Activated T-cell treated with anti-CD3 and anti-CD28 coated beads for 24 hours (primary cell): ENCODE measurements at regions not wholly inside any gene's neighbourhood (a gene's known extent, or its start where the extent isn't known, plus 50 kb on each side); places are given as distances from the start of the nearest gene placed in this dataset.
"Not testable (repeated sequence)": the region's sequence is repeated elsewhere in the genome, so short reads cannot be mapped to it uniquely, and the experiment has no call there.

Source experiments
- DNase-seq: peaks from one replicate; pipeline ENCODE4 v3.0.0-alpha.2; 2020; ENCODE audit warnings: low read depth

DNA sequence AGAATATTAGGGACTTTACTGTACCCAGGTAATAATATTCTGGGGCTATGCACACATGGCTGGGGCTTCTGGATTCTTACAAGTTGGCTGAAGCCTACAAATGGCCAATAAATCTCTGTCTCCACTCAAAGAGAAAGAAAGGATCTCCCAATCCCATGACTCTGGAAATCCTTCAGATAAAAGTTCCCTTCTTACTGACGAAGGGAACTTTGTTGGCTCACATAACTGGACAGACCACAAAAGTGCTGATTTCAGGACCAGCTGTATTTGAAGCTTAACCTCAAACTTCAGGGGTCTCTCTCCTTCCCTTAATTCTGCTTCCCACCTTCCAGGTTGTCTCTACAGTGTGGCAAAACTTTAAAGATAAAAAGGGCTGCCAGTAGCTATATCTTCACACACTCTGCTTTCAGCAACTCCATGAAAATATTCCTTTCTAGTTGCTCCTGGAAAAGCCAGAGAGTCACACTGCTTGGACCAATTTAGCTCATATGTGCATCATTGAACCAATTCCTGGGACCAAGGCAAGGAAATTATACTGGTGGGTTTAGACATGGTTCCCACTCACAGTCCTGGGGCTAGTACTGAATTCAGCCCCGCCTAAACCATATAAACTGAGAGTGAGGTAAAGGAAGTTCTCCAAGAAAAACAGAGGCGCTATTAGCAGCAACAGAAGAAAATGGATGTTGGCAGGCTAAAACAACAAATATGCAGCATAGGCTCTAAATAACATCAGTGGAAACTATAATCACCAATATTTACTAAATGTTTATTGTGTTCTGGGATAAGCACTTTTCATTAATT lies 290.0 kb upstream of the GADL1 start:
- no peak for DNase-seq

DNA sequence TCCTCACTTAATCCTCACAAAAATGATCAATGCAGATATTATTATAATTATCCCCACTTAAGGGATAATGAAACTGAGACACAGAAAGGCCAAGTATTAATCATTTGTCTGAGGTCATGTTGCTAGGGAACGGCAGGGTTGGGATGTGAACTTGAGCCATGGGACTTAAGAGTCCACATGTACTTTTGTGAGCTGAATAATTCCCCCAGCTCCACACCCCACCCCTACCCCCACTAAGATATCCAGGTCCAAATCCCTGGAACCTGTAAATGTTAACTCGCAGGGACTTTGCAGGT lies 290.5 kb upstream of the GADL1 start:
- DNase-seq: no peak

DNA sequence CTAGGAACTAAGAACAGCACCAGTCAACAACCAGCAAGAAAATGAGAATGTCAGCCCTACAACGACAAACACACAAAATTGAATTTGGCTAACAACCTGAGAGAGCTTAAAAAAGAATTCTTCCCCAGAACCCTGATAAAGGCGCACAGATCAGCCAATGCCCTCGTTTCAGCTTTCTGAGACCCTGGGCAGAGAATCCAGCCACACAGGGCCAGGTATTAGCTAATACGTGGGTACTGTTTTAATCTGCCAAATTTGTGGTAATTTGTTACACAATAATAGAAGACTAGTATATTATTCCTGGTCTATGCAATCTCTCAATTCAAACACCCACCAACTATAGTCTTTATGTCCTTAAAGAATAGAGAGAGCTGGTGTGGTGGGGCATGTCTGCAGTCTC lies 291.6 kb upstream of the GADL1 start:
- DNase-seq: no peak

- no peak for DNase-seq
Measured at GRCh38 chr3:31187380-31187779, 292.9 kb upstream of the GADL1 start.

DNA sequence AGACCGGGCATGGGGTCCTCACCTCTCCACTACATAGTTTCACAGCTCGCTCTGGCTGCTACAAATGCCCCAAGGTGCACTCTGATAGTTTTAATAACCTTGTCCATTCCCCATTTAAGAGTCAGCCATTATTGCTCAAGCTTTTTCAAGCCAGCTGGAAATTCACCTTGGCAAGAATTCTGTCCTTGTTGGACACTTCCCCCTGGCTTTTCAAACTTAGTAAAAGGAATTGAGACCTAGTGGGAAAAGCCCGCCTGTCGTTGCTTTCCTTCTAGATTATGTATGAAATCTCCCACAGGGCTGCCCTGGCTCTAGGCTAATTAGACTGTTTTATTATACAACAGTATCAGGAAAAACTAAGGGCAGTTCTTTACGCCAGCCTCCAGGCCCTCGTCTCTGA lies 293.7 kb upstream of the GADL1 start:
- DNase-seq: no peak

DNA sequence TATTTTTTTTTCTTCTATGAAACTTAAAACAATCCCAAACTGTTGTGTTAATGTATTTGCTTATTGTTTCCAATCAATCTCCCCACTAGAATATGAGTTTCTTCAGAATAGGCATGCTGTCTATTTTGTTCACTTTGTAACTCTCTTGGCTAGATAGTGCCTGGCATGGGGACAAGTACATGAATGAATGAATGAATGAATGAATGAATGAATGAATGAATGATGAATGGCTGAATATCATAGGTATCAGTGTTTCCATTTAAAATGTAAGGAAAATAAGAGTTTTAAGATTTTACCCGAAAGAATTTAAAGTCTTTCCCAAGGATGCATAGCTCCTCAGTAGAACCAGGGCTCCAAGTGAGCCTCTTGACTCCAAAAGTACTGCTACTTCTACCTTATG lies 294.9 kb upstream of the GADL1 start:
- DNase-seq: no peak

DNA sequence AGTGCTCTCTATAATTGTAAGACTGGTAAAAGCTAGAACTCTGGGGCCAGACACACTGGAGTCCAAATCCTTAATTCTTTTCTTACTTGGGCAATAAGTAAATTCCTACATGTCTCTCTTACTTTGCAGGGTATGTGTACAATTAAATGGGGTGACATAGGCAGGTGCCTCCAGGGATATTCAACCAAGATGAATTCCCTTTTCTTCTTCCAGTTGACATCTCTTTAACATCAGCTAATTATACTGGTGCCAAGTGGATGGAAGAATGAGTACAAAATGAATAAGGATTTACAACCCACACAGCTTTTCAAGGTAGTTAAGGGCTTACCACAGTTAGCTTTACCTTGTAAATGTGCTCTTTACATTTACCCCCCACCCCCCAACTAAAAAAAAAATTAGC lies 295.5 kb upstream of the GADL1 start:
- no peak for DNase-seq

DNA sequence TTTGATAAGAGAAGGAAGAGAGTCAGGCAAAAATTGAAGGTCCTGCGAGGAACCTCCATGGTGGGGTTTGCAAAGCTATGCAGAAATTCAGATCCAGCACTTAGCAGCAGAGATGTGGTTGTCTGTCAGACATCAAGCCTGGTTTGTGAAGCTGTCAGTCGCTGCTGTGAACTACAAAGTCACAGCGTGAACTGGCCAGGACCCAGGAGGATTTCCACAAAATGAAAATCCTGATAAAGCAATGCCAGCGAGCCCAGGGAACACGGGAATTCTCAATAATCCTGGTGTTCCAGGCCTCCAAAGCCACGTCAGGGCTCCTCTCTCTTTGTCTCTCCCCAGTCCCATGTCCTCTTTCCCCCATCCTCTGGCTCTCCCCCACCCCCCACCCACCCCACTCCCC lies 296.9 kb upstream of the GADL1 start:
- DNase-seq: no peak

GRCh38 chr3:31193429-31193828 lies 299.0 kb upstream of the GADL1 start:
- DNase-seq: no peak

- no peak for DNase-seq
Measured at GRCh38 chr3:31193871-31194270, 299.4 kb upstream of the GADL1 start.

DNA sequence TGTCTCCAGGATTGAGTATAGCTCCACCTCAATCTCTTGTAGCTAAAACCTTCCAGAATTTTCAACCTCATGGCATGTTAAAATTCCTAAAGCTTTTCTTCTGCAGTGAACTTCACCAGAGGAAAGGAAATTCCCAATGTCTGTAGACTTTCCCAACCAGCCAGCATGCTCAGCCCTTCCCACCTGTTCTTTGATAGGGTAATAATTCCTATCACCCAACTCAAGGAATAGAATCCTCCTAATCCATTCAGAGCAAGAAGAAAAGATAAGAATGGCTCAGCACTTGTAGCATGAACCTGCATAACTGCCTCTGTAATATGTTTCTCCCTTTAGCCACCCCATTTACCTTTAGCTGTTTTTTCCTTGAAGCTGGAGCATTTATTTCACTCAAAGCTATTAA lies 301.8 kb upstream of the GADL1 start:
- no peak for DNase-seq

DNA sequence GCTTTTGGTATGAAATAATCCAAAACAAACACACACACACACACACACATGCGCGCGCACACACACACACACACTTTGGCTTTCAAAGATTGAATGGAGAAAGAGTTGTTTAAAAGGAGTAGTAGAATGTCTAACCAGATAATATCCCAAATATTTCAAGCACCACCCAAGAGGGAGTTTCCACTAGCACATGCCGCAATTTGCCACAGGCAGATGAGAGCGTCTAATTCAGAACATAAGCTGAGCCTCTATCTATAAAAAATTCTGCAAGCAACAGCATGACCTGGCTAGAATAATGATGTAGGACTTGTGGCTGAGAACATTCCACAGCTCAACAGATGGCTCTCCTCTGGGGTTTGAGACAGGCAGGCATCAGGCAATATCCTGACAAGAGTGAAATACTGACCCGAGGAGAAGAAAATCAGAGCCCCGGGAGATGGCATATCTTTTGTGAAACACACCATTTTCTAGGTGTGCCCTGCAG lies 302.5 kb upstream of the GADL1 start:
- no peak for DNase-seq

- DNase-seq: no peak
Measured at GRCh38 chr3:31197941-31198340, 303.5 kb upstream of the GADL1 start.

DNA sequence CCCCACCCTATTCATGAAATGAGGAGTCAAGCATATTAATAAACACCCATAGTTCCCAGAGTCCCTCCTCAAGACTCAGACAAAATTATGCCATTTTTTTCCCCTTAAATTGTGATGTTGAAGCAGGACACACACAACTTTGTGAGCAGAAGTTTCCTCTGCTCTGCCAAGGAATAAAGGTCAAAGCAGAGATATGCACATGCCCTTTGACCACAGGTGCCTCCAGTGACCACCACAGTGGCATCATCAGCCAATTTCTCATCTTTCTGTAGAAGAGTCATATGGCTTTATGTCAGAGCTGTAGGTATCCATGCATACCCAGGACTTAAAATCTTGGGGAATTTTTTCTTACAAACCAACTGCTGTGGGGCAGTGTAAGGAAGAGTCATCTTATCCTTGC lies 304.4 kb upstream of the GADL1 start:
- DNase-seq: no peak

GRCh38 chr3:31203960-31204795 lies 309.7 kb upstream of the GADL1 start:
- DNase-seq: no peak

DNA sequence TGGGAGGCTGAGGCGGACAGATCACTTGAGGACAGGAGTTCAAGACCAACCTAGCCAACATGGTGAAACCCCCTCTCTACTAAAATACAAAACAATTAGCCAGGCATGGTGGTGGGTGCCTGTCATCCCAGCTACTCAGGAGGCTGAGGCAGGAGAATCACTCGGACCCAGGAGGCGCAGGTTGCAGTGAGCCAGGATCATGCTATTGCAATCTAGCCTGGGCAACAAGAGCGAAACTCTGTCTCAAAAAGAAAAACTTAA lies 310.3 kb upstream of the GADL1 start:
- not testable (repeated sequence) for DNase-seq

DNA sequence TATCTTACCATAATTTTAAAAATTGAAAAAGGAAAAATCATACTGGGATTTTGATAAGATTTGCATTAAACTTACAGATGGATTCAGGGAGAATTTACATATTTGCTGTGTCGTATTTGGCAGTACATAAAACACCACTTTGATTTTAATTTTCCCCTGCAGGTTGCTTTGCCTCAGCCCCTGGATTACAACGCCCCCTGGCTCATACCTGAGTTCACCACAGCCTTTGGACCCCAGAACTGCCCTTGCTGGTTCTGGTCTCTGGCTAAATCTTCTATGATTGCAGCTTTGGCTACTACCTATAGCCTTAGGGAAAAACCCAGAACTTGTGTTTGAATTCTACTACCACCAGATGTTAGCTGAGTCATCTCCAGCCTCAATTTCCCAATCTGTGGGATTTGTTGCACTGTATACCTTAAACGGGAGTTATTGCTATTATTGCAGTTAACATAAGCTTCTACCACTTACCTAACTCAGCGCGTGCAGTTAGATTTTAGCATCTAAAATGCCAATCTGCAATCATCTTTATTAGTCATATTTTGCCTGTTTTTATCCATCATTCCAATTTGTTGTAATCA lies 315.7 kb upstream of the GADL1 start:
- DNase-seq: no peak

GRCh38 chr3:31213869-31214486 lies 318.7 kb upstream of the STT3B start:
- DNase-seq: no peak

DNA sequence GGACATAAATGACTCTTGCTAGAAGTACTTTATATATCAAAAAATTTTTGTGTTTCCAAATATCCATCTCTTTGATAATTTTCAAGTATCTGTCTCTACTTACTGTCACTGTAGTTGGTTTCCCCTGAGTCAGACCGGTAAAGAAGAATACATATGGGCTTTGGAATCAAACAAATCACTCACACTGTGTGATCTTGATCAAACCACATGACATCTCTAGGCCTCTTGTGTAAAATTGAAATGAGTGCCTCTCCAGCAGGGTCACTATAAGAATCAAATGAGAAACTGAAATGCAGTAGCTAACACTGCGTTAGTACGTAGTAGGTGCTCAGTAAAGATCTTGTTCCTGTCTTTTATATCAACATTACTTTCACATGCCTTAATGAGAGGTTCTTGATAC lies 314.6 kb upstream of the STT3B start:
- no peak for DNase-seq

DNA sequence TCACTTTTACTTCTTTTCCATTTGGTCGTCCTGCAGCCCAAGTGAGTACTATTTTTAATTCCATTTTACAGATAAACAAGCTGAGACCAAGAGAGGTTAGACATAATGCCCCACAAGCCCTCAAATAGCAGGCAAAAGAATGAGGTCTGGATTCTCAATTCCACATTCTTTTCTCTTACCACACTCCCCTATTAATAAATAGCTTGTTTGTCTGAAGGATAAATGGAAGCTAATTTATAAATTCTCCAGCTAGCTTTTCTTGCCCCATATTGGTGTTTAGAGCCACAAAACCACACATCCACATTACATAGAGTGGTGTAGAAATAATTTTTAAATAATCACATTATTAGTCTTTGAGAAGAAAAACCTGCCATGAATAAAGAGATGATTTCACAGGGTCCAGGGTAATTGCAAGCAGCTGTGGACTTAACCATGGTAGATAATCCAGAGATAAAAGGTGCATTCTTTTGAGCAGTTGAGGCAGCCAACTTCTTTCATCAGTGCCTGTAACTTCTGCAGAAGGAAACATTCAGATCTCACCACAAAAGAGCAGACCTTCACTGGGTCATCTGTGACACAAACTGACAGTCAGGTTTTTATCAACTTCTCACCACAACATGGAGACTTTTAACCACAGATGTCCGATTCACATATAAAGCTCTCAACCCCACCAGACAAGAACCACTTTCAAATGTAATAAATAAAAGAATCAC lies 313.4 kb upstream of the STT3B start:
- no peak for DNase-seq

- DNase-seq: no peak
Measured at GRCh38 chr3:31220431-31220830, 312.3 kb upstream of the STT3B start.

DNA sequence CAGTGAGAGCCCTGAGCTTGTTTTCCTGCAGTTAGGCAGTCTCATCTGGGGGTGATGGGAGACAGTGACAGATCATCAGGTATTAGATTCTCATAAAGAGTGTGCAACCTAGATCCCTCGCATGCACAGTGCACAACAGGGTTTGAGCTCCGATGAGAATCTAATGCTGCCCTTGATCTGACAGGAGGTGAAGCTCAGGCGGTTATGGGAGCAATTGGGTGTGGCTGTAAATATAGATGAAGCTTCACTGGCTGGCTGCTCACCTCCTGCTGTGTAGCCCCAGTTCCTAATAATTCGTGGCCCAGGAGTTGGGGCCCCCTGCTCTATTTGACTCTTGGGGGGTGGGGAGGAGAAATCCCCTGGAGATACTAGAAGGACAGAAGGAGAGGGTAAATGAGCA lies 309.4 kb upstream of the STT3B start:
- DNase-seq: no peak
